Tibial nerve (tissue), 3 donors: ENCODE measurements at regions not wholly inside any gene's neighbourhood (a gene's known extent, or its start where the extent isn't known, plus 50 kb on each side); places are given as distances from the start of the nearest gene placed in this dataset.

Experiments
- CTCF ChIP-seq, 5 experiments: fragments of 200-600 bp in 3 of 5; fragments of 450-650 bp in 2 of 5; sonication (generic) in 3 of 5; IDR thresholded peaks; one replicate each; pipeline ENCODE4 v1.5.1; 2016 to 2019; ENCODE audit warnings: antibody characterized with exemption in 5 of 5, mild to moderate bottlenecking in 3 of 5, moderate library complexity in 2 of 5
- POLR2A ChIP-seq, 2 donors: fragments of 450-650 bp; IDR thresholded peaks; one replicate each; pipeline ENCODE4 v1.6.1; 2017; ENCODE audit warnings: antibody characterized with exemption in 2 of 2, mild to moderate bottlenecking in 2 of 2, moderate library complexity in 2 of 2

DNA sequence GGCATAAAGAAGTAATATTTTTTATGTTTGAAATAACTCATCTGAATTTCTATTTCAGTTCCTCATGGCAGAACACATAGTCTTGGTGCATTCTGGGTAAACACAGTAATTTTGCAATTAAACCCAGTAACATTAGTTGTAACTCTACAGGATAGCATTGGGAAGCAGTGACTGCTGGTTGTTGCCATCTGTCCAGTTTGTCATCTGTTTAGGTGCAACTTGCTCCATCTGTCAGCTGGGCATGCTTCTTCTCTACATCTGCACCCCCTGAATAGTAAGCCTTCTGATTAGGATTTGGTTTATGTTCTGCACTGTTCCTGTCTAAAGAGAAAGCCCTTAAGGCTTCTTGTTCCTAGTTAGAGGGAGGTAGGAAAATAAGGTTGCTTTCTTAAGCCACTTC lies 63.5 kb upstream of the CSNK1A1L start:
- no peak for TF ChIP-seq CTCF (IDR thresholded peaks at IDR 0.05)
- TF ChIP-seq POLR2A (IDR thresholded peaks at IDR 0.05) = no peak
